HG03354 (cell line): ENCODE measurements at regions not wholly inside any gene's neighbourhood (a gene's known extent, or its start where the extent isn't known, plus 50 kb on each side); places are given as distances from the start of the nearest gene placed in this dataset.
"Not testable (repeated sequence)": the region's sequence is repeated elsewhere in the genome, so short reads cannot be mapped to it uniquely, and the experiment has no call there.

Experiments
- ATAC-seq: cut with Tn5 transposase; IDR thresholded peaks from one replicate; pipeline ENCODE4 v1.9.1; 2021; ENCODE audit warnings: mild to moderate bottlenecking; ENCODE audit not compliant: unreplicated experiment, poor library complexity, severe bottlenecking

GRCh38 chr6:49370518-49370917 lies 92.5 kb downstream of the MMUT start:
- ATAC-seq, result no peak

GRCh38 chr6:49366539-49366938 lies 96.5 kb downstream of the MMUT start:
- no peak for ATAC-seq

DNA sequence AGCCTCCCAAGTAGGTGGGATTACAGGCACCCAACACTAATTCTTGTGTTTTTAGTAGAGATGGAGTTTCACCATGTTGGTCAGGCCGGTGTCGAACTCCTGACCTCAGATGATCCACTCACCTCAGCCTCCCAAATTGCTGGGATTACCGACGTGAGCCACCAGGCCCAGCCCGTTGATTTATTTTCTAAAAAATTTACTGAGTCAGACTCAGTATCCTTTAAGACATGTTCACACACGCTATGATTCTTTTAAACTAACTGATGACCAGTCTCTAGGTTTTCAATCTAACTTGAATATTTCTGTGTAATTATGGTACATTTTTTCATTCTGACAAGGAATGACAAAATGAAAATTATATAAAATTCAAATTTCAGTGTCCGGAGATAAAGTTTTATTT lies 114.5 kb downstream of the MMUT start:
- no peak for ATAC-seq

DNA sequence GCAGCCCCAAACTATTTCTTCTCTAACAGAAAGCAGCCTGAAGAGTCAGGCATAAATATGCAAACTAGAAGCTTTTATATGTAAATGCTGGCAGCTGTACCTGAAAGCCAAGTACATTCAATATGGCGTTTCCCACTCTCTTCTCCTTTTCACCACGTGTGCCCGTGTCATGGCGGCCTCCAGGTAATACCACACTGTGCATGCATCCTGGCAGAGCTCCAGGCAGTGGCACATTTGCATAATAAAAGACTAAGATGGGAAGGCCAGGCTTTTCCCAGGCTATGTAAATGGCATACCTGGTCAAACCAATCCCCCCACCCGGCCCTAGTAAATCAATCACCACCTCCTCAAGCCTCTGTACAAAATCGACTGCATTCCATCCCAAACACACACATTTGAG lies 120.6 kb downstream of the MMUT start:
- no peak for ATAC-seq

- ATAC-seq, result no peak
Observed at GRCh38 chr6:49341869-49342268, 121.2 kb downstream of the MMUT start.

GRCh38 chr6:49339096-49339495 lies 124.0 kb downstream of the MMUT start:
- ATAC-seq, result no peak

GRCh38 chr6:49336514-49337131 lies 126.4 kb downstream of the MMUT start:
- no peak for ATAC-seq

DNA sequence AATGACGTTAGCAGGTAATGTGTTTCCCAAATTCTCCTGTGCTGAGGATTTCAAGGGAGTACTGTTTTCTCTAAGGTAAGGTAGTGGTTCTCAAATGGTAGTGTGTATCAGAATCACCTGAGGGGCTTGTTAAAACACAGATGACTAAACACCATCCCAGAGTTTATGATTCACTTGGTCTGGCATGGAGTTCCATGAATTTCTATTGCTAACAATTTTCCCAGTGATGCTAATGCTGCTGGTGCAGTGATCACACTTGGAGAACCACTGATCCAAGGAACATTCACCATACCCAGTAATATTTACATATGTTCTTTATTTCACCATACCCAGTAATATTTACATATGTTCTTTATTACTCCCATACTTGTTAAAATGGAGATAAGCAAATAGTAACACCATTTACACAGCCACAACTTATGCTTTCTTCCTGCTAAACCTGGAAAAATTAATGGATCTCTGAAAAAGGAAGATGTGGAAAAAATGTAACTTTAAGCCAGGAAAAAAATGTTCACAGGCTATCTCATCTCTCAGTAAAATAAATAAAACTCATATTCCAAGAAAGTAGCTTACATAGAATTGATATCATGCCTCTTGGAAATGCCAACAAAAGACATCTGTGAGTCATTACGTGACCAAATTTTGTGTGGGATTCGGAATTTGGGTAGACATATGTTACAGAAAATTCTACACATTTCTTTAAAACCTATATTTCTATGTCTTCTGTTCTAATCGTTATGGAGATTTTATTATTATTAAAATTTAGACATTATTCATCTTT lies 129.5 kb downstream of the MMUT start:
- ATAC-seq, result no peak

GRCh38 chr6:49332781-49333180 lies 130.3 kb downstream of the MMUT start:
- no peak for ATAC-seq

DNA sequence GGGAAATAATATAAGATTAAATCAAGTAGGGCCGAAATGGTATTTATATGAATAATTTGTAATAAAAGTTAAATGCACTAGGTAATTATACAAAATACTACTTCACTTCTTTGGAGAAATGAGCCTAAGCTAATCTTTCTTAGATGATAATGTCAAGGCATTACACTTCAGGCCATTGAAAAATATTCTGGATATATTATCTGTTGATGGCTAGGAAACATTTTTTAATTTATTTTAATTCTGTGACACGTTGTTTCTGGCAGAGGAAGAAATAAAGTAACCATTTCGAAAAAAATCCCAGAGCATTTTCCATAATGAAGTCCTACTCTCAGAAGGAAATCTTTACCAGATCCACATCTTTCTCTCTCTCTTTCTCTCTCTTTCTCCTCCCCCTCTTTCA lies 133.9 kb downstream of the MMUT start:
- ATAC-seq, result no peak

GRCh38 chr6:49328051-49328744 lies 134.9 kb downstream of the MMUT start:
- ATAC-seq, result no peak

DNA sequence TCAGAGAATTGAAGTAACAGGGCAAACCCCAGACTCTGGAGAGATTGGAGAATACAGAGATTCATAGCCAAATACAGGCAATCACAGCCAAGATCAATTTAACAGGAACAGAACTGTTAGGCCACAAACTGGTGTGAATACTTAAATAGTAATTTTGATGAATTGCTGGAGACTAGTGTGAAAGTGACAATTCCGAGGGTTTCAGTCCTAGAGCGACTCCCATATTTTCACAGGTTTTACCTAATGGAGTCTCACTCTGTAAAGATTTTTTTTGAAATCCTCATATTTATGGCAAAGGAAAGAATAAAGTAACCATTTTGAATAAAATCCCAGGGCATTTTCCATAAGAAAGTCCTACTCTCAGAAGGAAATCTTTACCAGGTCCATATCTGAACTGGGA lies 135.5 kb downstream of the MMUT start:
- ATAC-seq, result no peak

DNA sequence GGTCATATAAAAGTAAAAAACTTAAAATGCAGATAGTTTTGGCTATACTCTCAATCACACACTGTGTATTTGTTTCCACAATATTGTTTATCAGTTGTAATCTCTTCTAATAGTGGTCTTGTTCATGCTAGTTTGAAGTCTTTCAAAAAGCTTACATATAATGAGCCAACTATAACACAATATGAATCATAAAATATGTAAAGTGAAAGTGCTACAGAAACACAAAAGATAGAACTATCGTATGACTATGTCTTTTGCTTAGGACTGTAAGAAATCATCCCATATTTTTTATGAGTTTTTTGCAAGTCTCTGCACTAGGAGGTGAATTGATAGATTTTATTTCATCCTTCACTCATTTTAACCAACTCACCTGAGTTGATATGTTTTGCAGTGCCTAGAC lies 136.0 kb downstream of the MMUT start:
- no peak for ATAC-seq

- no peak for ATAC-seq
Observed at GRCh38 chr6:49326347-49326746, 136.7 kb downstream of the MMUT start.

- ATAC-seq, result no peak
Observed at GRCh38 chr6:49325891-49326290, 137.2 kb downstream of the MMUT start.

GRCh38 chr6:49322861-49323260 lies 140.2 kb downstream of the MMUT start:
- ATAC-seq, result no peak

GRCh38 chr6:49321561-49322072 lies 141.4 kb downstream of the MMUT start:
- no peak for ATAC-seq

DNA sequence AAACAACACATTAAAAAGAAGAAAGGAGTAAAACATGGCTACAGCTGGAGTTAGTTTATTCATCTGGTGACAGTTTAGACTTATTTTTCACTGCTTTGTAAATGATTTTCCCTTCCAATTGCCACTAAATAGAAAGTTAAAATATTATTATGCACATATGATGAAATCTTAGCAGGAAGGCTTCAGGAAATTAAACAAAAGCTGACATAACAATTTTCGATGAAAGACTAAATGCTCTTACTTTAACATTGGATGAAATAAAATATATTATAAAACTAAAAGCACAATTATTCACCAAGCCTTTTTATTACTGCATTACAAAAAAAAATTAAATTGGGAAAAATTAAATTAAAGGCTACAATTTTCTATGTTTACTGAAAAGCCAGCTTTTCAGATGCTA lies 158.0 kb downstream of the MMUT start:
- ATAC-seq, result no peak

DNA sequence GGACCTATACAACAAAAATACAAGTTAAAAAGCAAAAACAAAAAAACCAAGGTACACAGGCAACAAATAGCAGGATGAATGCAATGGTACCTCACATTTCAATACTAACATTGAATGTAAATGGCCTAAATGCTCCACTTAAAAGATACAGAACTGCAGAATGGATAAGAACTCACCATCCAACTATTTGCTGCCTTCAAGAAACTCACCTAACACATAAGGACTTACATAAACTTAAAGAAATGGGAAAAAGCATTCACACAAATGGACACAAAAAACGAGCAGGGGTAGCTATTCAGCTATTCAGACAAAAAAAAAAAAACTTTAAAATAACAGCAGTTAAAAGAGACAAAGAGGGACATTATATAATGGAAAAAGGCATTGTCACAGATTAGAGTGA lies 158.7 kb downstream of the MMUT start:
- ATAC-seq, result not testable (repeated sequence)

- ATAC-seq, result no peak
Observed at GRCh38 chr6:49300911-49301310, 162.1 kb downstream of the MMUT start.

DNA sequence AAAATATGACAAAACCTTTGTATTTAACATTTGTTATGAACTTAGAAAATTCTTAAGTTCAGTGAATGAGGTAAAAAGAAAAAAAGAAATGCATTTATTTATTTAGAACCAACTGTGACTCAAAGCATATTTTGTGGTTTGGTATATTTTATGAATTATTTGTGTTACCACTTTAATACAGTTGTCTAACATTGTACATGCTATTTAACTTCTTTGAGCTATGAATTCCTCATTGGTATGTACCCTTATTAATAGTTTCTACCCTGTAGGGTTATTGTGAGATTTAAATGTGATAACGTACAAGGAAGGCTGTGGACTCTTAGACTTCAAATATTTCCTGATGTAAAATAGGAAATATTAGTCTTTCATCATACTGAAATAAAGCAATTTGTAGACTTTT lies 162.6 kb downstream of the MMUT start:
- ATAC-seq, result no peak
